Vagina (tissue), 2 donors: ENCODE measurements at regions not wholly inside any gene's neighbourhood (a gene's known extent, or its start where the extent isn't known, plus 50 kb on each side); places are given as distances from the start of the nearest gene placed in this dataset.

Experiments used
- CTCF ChIP-seq, 3 experiments: fragments of 450-650 bp in 2 of 3; fragments of 200-600 bp in 1 of 3; sonication (generic) in 1 of 3; IDR thresholded peaks; one replicate each; pipeline ENCODE4 v1.5.1; 2017 to 2019; ENCODE audit warnings: antibody characterized with exemption in 3 of 3, mild to moderate bottlenecking in 2 of 3, moderate library complexity in 2 of 3
- POLR2AphosphoS5 ChIP-seq, 2 donors: sonication (generic); formaldehyde crosslinking; IDR thresholded peaks; one replicate each; pipeline ENCODE4 v1.9.0; 2017; ENCODE audit warnings: antibody characterized with exemption in 2 of 2, mild to moderate bottlenecking in 2 of 2, low read depth in 1 of 2; ENCODE audit not compliant: insufficient read depth in 1 of 2

GRCh38 chrX:40523852-40524251 is 56.9 kb upstream of the ATP6AP2 start:
- TF ChIP-seq POLR2AphosphoS5 (IDR thresholded peaks at IDR 0.05; ENCODE audit: insufficient read depth in 1 of 2, low read depth in 1 of 2) = no peak
- no peak for TF ChIP-seq CTCF (IDR thresholded peaks at IDR 0.05)
